Stimulated activated CD4-positive, alpha-beta T cell treated with anti-CD3 and anti-CD28 coated beads, Interleukin-2, amount 100 ng/mL, for 48 hours (primary cell): ENCODE measurements at regions not wholly inside any gene's neighbourhood (a gene's known extent, or its start where the extent isn't known, plus 50 kb on each side); places are given as distances from the start of the nearest gene placed in this dataset.

Experiments used
- DNase-seq, 2 donors: peaks; one replicate each; pipeline ENCODE4 v3.0.0-alpha.2; 2020

- DNase-seq, result no peak
Measured at GRCh38 chr10:28930514-28931495, 253.5 kb downstream of the BAMBI start.

DNA sequence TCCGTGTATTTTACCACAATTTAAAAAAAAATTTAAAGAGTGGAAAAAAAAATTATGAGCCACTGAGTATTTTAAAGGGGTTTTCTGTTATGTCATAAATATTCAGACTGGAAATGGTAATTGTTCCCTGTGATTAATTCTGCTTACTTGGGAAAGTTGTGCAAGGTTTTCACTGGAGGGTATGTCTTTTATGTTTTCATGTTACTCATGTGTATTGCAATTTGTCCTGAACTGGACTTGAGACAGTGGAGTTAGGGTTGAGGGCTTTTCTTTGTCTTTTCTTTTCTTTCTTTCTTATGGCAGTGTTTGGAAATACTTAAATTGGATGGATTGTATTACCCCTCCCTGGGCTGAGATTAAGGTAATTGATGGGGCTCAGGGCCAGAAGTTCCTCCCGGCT, 257.7 kb downstream of the BAMBI start:
- DNase-seq, result no peak

DNA sequence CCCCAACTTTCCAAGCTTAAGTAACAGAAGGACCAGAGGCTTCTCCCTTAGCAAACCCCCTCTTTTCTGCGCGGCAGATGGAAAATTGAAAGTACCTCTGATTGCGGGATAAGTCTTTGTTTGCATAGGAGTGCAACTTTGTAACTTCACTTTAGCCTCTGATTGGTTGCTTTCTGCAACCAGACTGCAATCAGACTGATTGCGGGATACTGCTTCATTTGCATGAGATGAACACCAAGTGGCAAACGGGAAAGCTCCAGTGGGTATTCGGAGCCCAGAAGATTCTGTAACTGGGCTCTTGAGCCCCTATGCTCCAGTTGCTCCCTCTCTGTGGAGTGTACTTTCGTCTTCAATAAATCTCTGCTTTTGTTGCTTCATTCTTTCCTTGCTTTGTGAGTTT, 260.6 kb downstream of the BAMBI start:
- no peak for DNase-seq

DNA sequence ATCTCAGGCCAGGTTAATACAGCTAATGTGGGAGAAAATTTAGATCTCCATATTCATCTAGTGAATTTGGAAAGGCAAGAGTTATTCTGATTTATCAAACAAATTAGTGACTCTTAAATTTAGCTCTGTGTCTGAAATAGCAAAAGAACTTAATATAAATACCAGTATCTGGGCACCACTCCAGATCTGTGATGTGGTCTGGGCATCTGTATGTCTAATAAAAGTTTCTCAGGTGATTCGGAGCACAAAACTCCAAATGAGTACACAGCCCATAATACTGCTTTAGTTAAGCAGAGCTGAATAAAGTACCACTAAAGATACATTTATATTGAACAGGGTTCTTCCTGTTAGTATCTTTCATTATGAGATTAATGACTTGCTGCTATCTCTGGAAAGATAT, 261.4 kb downstream of the BAMBI start:
- no peak for DNase-seq

- DNase-seq, result no peak
Measured at GRCh38 chr10:28939281-28940157, 262.2 kb downstream of the BAMBI start.

GRCh38 chr10:28940158-28940888, 263.0 kb downstream of the BAMBI start:
- no peak for DNase-seq

GRCh38 chr10:28942012-28942411, 264.7 kb downstream of the BAMBI start:
- no peak for DNase-seq

- no peak for DNase-seq
Measured at GRCh38 chr10:28945959-28946358, 268.6 kb downstream of the BAMBI start.

- no peak for DNase-seq
Measured at GRCh38 chr10:28946479-28946878, 269.2 kb downstream of the BAMBI start.

GRCh38 chr10:28947171-28947570, 269.9 kb downstream of the BAMBI start:
- no peak for DNase-seq

DNA sequence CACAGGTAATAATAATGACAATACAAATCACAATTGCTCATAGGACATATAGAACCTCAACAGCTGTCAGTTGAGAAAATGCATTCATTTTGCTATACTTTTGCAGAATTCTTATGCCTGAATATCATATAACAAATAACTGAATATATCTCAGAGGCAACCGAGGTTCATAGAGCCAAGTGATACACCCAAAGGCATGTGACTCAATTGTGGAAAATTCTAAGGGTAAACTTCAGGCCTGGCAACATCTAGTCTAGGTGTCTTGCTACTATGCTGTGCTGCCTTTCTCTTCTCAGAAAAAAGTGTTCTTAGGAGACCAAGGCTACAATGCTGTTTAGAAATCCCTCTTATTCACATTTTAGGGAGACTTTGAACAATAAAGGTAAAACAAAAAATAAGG, 270.7 kb downstream of the BAMBI start:
- no peak for DNase-seq

DNA sequence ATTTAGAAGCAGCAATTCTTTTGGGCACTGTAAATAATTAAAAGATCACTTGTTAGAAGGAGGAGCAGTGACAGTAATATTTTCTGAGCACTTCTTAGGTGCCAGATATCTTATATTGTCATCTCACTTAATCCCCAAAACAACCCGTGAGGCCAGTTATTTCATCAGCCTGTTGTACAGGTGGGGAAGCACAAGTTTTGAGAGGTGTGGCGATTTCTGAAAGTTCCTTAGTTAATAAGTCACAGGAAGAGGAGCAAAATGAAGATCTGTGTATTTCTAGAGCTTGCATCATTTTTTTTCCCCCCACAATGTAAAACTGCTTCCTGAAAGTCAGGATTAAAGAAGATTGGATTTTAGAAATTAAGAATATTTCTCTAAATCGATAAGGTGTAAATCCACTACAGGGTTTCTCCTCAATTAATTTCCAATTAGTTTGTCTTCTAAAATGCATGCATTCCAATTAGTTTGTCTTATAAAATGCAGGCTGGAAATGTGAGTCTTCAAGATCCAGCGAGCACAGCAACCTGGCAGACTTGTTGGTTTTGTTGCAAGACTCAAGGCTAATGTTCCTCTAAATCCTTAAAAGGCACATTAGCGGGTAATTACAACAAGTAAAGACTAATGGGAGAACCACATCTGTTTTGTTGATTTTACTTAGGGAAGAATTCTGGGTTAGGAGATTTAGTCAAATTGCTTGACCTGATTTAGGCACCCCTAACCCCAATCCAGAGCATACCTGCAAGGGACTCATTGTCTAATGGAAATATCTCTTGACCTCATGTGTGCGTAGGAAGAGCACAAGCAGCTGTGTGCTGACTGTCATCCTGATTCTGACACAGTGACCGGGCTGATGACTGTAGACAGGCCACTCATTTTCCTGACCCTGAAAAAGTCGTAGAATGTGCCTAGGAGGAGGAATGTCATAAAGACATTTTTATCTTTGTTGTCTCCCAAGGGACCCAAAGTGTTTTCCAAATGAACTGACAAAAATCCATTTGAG, 272.0 kb downstream of the BAMBI start:
- no peak for DNase-seq

DNA sequence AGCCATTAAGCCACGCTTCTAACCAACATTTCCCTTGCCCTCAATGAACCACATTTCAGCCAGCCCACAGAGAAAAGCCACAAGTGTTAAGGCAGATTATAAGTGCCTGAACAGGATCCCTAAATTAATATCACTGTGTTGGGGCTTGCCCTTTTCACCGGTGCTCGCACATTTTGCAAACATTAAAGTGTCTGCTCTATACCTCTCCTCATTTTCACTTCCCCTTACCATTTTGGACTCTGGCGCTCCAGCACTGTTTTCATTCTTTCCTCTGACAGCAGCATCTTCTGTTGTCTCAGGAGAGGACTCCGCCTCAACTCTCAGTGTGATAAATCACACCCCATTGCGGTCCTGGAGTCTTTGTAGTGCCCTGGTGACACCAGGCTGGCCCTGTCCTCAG, 274.2 kb downstream of the BAMBI start:
- no peak for DNase-seq

DNA sequence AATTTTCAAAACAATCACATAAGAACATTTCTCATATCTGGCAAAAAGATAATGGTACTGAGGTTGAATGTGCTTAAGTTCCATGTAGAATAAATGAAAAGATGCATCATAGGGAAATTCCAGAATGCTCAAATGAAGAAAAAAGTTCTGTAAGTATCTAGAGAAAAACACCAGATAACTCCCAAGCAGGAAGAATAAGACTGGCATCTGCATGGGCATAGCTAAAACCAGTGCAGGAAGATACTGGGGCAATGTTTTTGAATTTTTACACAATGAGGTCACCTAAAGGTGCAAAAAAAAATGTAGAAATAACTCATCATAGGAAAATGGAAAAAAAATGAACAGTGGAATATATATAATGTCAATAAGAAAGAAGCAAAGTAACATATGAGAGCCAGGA, 275.2 kb downstream of the BAMBI start:
- DNase-seq, result no peak

DNA sequence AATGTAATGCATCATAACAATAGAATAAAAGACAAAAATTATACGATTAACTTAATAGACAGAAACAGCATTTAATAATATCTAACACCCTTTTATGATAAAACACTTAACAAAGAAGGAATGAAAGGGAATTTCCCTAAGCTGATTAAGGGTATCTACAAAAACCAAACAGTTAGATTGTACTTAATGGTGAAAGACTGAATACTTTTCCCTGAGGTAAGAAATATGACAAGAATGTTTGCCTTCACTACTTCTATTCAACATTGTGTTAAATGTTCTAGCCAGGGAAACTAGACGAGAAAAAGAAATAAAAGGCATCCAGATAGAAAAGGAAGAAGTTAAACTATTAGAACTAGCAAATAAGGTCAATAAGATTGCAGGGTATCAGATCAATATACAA, 276.9 kb downstream of the BAMBI start:
- no peak for DNase-seq

DNA sequence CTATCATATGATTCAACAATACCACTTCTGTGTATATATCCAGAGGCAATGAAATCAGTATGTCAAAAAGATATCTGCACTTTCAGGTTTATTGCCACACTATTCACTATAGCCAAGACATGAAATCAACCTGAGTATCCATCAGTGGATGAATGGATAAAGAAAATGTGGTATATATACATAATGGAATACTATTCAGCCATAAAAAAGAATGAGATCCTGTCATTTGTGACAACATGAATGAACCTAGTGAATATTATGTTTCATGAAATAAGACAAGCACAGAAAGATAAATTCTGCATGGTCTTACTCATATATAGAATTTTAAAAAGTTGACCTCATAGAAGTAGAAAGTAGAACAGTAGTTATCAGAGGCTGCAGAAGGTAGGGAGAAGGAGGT, 281.1 kb downstream of the BAMBI start:
- DNase-seq, result no peak

DNA sequence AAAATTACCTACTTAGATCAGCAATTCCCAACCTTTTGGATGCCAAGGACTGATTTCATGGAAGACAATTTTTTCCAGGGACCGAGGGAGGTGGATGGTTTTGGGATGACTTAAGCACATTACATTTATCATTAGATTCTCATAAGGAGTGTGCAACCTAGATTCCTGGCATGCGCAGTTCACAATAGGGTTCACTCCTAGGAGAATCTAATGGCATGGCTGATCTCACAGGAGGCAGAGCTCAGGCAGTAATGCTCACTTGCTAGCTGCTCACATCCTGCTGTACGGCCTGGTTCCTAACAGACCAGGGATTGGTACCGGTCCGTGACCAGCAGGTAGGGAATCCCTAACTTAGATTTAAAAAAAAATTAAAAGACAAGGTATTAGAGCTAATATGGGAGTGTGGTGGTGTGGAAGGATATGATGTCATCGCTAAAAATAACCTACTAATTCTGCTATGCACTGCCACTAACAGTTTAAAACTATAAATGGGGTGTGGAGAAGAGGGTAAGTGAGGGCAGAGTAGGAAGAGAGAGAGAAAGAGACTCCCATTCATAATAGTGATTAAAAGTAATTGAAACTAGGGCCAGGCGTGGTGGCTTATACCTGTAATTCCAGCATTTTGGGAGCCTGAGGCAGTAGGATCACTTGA, 282.7 kb downstream of the BAMBI start:
- no peak for DNase-seq

GRCh38 chr10:28962768-28963167, 285.4 kb downstream of the BAMBI start:
- no peak for DNase-seq

DNA sequence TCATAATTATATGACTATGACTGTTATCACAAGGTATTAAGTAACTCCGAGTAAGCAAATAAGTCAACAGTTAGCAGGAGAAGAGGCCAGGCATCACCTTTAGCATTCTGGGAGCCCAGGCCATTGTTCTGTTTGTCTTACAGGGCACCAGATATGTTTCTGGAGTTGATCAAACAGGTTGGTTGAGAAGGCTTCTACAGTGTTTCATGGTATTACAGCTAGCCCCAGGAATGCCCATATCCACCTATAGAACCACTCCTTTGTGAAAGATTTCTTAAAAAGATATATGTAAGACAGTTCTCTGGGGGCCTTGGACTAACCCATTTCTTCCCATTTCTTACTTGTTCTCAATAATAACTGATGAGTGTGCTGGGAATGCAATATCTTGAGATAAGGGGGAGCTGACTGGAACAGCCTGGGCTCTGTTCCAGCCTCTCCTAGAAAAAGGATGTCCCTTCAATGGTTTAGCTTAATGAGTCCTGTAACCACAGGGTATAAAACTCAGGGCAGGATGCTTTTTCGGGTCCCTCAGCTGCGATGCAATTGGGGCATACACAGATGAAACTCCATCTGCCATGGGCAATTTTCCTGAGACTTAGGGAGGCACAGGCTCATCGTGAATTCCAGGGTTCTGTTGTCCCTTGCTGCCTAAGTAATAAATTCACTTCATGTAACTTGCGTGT, 286.4 kb downstream of the BAMBI start:
- DNase-seq, result no peak

GRCh38 chr10:28965937-28966336, 288.6 kb downstream of the BAMBI start:
- no peak for DNase-seq

- no peak for DNase-seq
Measured at GRCh38 chr10:28967031-28967430, 289.7 kb downstream of the BAMBI start.
